H1 (cell line): ENCODE measurements at regions not wholly inside any gene's neighbourhood (a gene's known extent, or its start where the extent isn't known, plus 50 kb on each side); places are given as distances from the start of the nearest gene placed in this dataset.

Source experiments
- CTCF ChIA-PET: fragments of 300-600 bp; sonication (Branson Sonifier 250); formaldehyde crosslinking; loops from one replicate; lab custom pipeline; 2021; ENCODE audit not compliant: partially characterized antibody; lab: Charles Lee
- POLR2A ChIA-PET: fragments of 300-600 bp; sonication (Branson Sonifier 250); formaldehyde crosslinking; loops from one replicate; lab custom pipeline; 2021; ENCODE audit warnings: inconsistent platforms; ENCODE audit not compliant: partially characterized antibody; lab: Charles Lee
- DNase-seq, 2 experiments: peaks; one replicate each; pipeline versions ENCODE4 v3.0.0 to v3.0.0-alpha.2; 2010 to 2022; ENCODE audit warnings: low spot score in 2 of 2, low read depth in 1 of 2, mixed read lengths in 1 of 2
- FAIRE-seq: peaks from 2 replicates; lab custom pipeline; 2011; peaks lifted over from hg19 to GRCh38; lab: Jason Lieb, UNC
- H2AFZ ChIP-seq: 2 replicates; pipeline ENCODE4 v1.8.1; 2012; ENCODE audit warnings: low read length, inconsistent platforms
- H2AK5ac ChIP-seq: 2 replicates; pipeline ENCODE4 v1.6.1; 2013; ENCODE audit warnings: low read depth, low read length
- H2BK120ac ChIP-seq: replicated peaks from 2 replicates; pipeline ENCODE3; 2013; ENCODE audit warnings: low read depth, low read length, inconsistent platforms
- H2BK12ac ChIP-seq: 2 replicates; pipeline ENCODE4 v1.6.1; 2013; ENCODE audit warnings: low read depth, low read length
- H2BK15ac ChIP-seq: 2 replicates; pipeline ENCODE4 v1.6.1; 2013; ENCODE audit warnings: low read length
- H2BK20ac ChIP-seq: 2 replicates; pipeline ENCODE4 v1.6.1; 2013; ENCODE audit warnings: low read length
- H2BK5ac ChIP-seq: 2 replicates; pipeline ENCODE4 v1.6.1; 2013; ENCODE audit warnings: low read depth, low read length
- H3K14ac ChIP-seq: 2 replicates; pipeline ENCODE4 v1.6.1; 2013; ENCODE audit warnings: inconsistent platforms; ENCODE audit not compliant: insufficient read length
- H3K18ac ChIP-seq: 2 replicates; pipeline ENCODE4 v1.6.1; 2013; ENCODE audit warnings: low read length; ENCODE audit errors: extremely low read depth
- H3K23ac ChIP-seq: 2 replicates; pipeline ENCODE4 v1.6.1; 2013; ENCODE audit warnings: inconsistent platforms; ENCODE audit not compliant: insufficient read length
- H3K23me2 ChIP-seq: 2 replicates; pipeline ENCODE4 v1.6.1; 2013; ENCODE audit warnings: low read depth, low read length
- H3K27ac ChIP-seq: 2 replicates; pipeline ENCODE4 v1.6.1; 2011; ENCODE audit warnings: low read depth, low read length, inconsistent platforms
- H3K27me3 ChIP-seq, 4 experiments: replicated peaks in 1 of 4; 1 replicate in 1 of 4; 2 replicates in 3 of 4; pipeline versions ENCODE4 v1.6.1 to v1.8.1; 2011 to 2013; ENCODE audit warnings: low read length in 3 of 4, mild to moderate bottlenecking in 3 of 4, inconsistent platforms in 2 of 4, mixed read lengths in 2 of 4, moderate library complexity in 1 of 4; ENCODE audit not compliant: control insufficient read depth in 3 of 4, insufficient read depth in 3 of 4; ENCODE audit errors: extremely low read depth in 1 of 4
- H3K36me3 ChIP-seq, 4 experiments: 2 replicates each; pipeline versions ENCODE4 v1.6.1 to v1.8.1; 2011 to 2013; ENCODE audit warnings: mild to moderate bottlenecking in 4 of 4, low read length in 3 of 4, moderate library complexity in 2 of 4, control low read depth in 1 of 4, inconsistent platforms in 1 of 4; ENCODE audit not compliant: insufficient read depth in 4 of 4, control insufficient read depth in 2 of 4
- H3K4ac ChIP-seq: replicated peaks from 2 replicates; pipeline ENCODE3; 2013; ENCODE audit warnings: low read length, low read depth, mixed read lengths, inconsistent platforms; ENCODE audit not compliant: insufficient read length
- H3K4me1 ChIP-seq, 4 experiments: replicated peaks in 1 of 4; 1 replicate in 1 of 4; 2 replicates in 3 of 4; pipeline versions ENCODE4 v1.6.1 to v1.8.1; 2011 to 2013; ENCODE audit warnings: low read length in 3 of 4, inconsistent platforms in 2 of 4, mixed read lengths in 1 of 4; ENCODE audit not compliant: insufficient read depth in 4 of 4, control insufficient read depth in 3 of 4
- H3K4me2 ChIP-seq, 2 experiments: 2 replicates each; pipeline versions ENCODE4 v1.6.1 to v1.8.1; 2011 to 2013; ENCODE audit warnings: low read depth in 2 of 2, low read length in 2 of 2, control low read depth in 1 of 2, inconsistent platforms in 1 of 2, mild to moderate bottlenecking in 1 of 2; ENCODE audit not compliant: insufficient read depth in 1 of 2
- H3K4me3 ChIP-seq, 4 experiments: fragments of 200-600, 300-600 bp in 1 of 4; sonication (generic), shearing (Covaris generic), sonication (Bioruptor Twin) in 1 of 4; 2 replicates each; pipeline versions ENCODE4 v1.5.1 to v1.8.1; 2011 to 2016; ENCODE audit warnings: low read length in 4 of 4, low read depth in 3 of 4, control low read depth in 2 of 4, inconsistent platforms in 2 of 4, mild to moderate bottlenecking in 2 of 4, mixed read lengths in 1 of 4, moderate library complexity in 1 of 4; ENCODE audit not compliant: insufficient read depth in 2 of 4; ENCODE audit errors: extremely low read depth in 1 of 4
- H3K56ac ChIP-seq: replicated peaks from 2 replicates; pipeline ENCODE3; 2013; ENCODE audit warnings: low read depth, mild to moderate bottlenecking, mixed read lengths, low read length, inconsistent platforms; ENCODE audit not compliant: insufficient read length
- H3K79me1 ChIP-seq: 2 replicates; pipeline ENCODE4 v1.6.1; 2013; ENCODE audit warnings: low read depth, low read length, control low read depth
- H3K79me2 ChIP-seq, 2 experiments: 2 replicates each; pipeline versions ENCODE4 v1.6.1 to v1.8.1; 2012 to 2013; ENCODE audit warnings: low read length in 2 of 2, mild to moderate bottlenecking in 2 of 2, inconsistent platforms in 1 of 2; ENCODE audit not compliant: insufficient read depth in 2 of 2, control insufficient read depth in 1 of 2
- H3K9ac ChIP-seq, 4 experiments: replicated peaks in 1 of 4; 1 replicate in 1 of 4; 2 replicates in 3 of 4; pipeline versions ENCODE4 v1.6.1 to v1.8.1; 2011 to 2013; ENCODE audit warnings: low read depth in 3 of 4, low read length in 3 of 4, control low read depth in 2 of 4, mild to moderate bottlenecking in 2 of 4, moderate library complexity in 2 of 4, inconsistent platforms in 1 of 4; ENCODE audit errors: extremely low read depth in 1 of 4
- H3K9me3 ChIP-seq, 2 experiments: 2 replicates each; pipeline versions ENCODE4 v1.6.1 to v1.8.1; 2012 to 2013; ENCODE audit warnings: mild to moderate bottlenecking in 2 of 2, moderate library complexity in 2 of 2, control low read depth in 1 of 2, inconsistent platforms in 1 of 2, low read depth in 1 of 2, low read length in 1 of 2, mixed read lengths in 1 of 2; ENCODE audit not compliant: insufficient read depth in 2 of 2
- H4K20me1 ChIP-seq, 2 experiments: replicated peaks in 1 of 2; 2 replicates each; pipeline versions ENCODE3 to v1.8.1; 2011 to 2013; ENCODE audit warnings: inconsistent platforms in 2 of 2, low read length in 2 of 2, mild to moderate bottlenecking in 1 of 2; ENCODE audit not compliant: insufficient read depth in 2 of 2, control insufficient read depth in 1 of 2
- H4K5ac ChIP-seq: 2 replicates; pipeline ENCODE4 v1.6.1; 2013; ENCODE audit warnings: low read length, low read depth, mixed read lengths, inconsistent platforms; ENCODE audit not compliant: insufficient read length
- H4K8ac ChIP-seq: 2 replicates; pipeline ENCODE4 v1.8.0; 2013; ENCODE audit warnings: mild to moderate bottlenecking, moderate library complexity, low read length, inconsistent platforms; ENCODE audit not compliant: insufficient read depth; ENCODE audit errors: extremely low read depth
- H4K91ac ChIP-seq: replicated peaks from 2 replicates; pipeline ENCODE3; 2013; ENCODE audit warnings: low read length, mixed read lengths, inconsistent platforms; ENCODE audit not compliant: insufficient read length
- EGR1 ChIP-seq: IDR thresholded peaks from 2 replicates; pipeline ENCODE4 v1.6.1; 2011; ENCODE audit warnings: low read depth, low read length, borderline replicate concordance
- POLR2AphosphoS5 ChIP-seq: IDR thresholded peaks from 2 replicates; pipeline ENCODE4 v1.6.1; 2011; ENCODE audit warnings: low read depth, low read length
- SAP30 ChIP-seq: fragments of 300-600 bp; sonication (generic); IDR thresholded peaks from 2 replicates; pipeline ENCODE4 v1.7.1; 2012; ENCODE audit warnings: low read length, moderate library complexity, mild to moderate bottlenecking, inconsistent platforms; ENCODE audit not compliant: insufficient read depth, insufficient replicate concordance
- SIX5 ChIP-seq: IDR thresholded peaks from 2 replicates; pipeline ENCODE4 v1.6.1; 2011; ENCODE audit warnings: mild to moderate bottlenecking, low read depth, low read length
- SP2 ChIP-seq: IDR thresholded peaks from 2 replicates; pipeline ENCODE4 v1.6.1; 2012; ENCODE audit warnings: mild to moderate bottlenecking, low read length, inconsistent platforms
- SP4 ChIP-seq: IDR thresholded peaks from 2 replicates; pipeline ENCODE4 v1.6.1; 2012; ENCODE audit warnings: low read length, inconsistent platforms
- TAF1 ChIP-seq: IDR thresholded peaks from 2 replicates; pipeline ENCODE4 v1.6.1; 2011; ENCODE audit warnings: mild to moderate bottlenecking, low read depth, low read length
- TEAD4 ChIP-seq: IDR thresholded peaks from 2 replicates; pipeline ENCODE4 v1.6.1; 2012; ENCODE audit warnings: low read depth, low read length, inconsistent platforms, mixed read lengths
- YY1 ChIP-seq: IDR thresholded peaks from 2 replicates; pipeline ENCODE4 v1.6.1; 2011; ENCODE audit warnings: low read depth, mild to moderate bottlenecking, low read length
- WGBS, 2 experiments: shearing (Covaris generic) in 1 of 2; methylation state at CpG; one replicate each; pipeline versions ENCODE4 v1.1.6 to v1.1.7; 2013 to 2015; ENCODE audit warnings: low lambda C conversion rate in 2 of 2, mixed read lengths in 2 of 2, inconsistent platforms in 1 of 2, low coverage in 1 of 2, missing lambda C conversion rate in 1 of 2; ENCODE audit not compliant: insufficient replicate concordance in 2 of 2, insufficient coverage in 1 of 2, insufficient read length in 1 of 2; ENCODE audit errors: extremely low coverage in 1 of 2, missing lambda C conversion rate in 1 of 2; 5-methylcytosine and 5-hydroxymethylcytosine counted together

GRCh38 chr5:124995421-124995820, 249.0 kb upstream of the ZNF608 start:
- no peaks in the 10 kb centered on the region for H3K27me3 ChIP-seq
- no peak overlapping the region for H2BK120ac ChIP-seq
- H3K14ac ChIP-seq = no peak overlapping the region
- no peaks in the 10 kb centered on the region for H3K79me2 ChIP-seq
- H3K4me2 ChIP-seq = no peak overlapping the region
- H2BK15ac ChIP-seq = no peak overlapping the region
- no peaks in the 10 kb centered on the region for H3K23me2 ChIP-seq
- H4K8ac ChIP-seq = no peak overlapping the region
- TF ChIP-seq EGR1 (no peak), TEAD4 (no peak), SAP30 (no peak), YY1 (no peak), SP2 (no peak), SIX5 (no peak), SP4 (no peak), TAF1 (no peak), POLR2AphosphoS5 (no peak)
- TF ChIP-seq, all 59 proteins: peak for 0
- Histone ChIP-seq H4K20me1 (no peaks in the 10 kb centered on the region), H3K56ac (no peak overlapping the region), H2AFZ (no peak overlapping the region), H4K5ac (no peak overlapping the region), H2BK12ac (no peak overlapping the region), H2BK20ac (no peak overlapping the region), H3K9me3 (no peaks in the 10 kb centered on the region), H3K18ac (no peak overlapping the region; the same call in 1 of the 2 replicates), H3K36me3 (no peaks in the 10 kb centered on the region), H3K4me1 (peaks cover 0 to 12% (median 4%) of the 10 kb centered on the region in 4 experiments; a peak in 4 of 7 replicates), H3K79me1 (no peaks in the 10 kb centered on the region), H3K27ac (no peak overlapping the region), H2BK5ac (no peak overlapping the region), H2AK5ac (no peak overlapping the region), H3K9ac (no peak overlapping the region), H3K4ac (no peak overlapping the region), H3K4me3 (no peak overlapping the region), H3K23ac (no peak overlapping the region), H4K91ac (no peak overlapping the region)
- CTCF ChIA-PET = interaction anchor here (0.9 to 1.7 kb wide), 3 partner anchors 39 to 248 kb away, joined by 3 to 6 read pairs (median 3); no protein-coding TSS in a partner anchor
- WGBS, 2 experiments = 86% methylated on average over 4 of the region's 4 CpGs; no CpG with 5 or more reads in 1 of the 2 experiments
- DNase-seq = no peak
- no peak for FAIRE-seq
- POLR2A ChIA-PET = interaction anchor here (1.2 kb wide), 1 partner anchor 247 kb away, joined by 3 read pairs; no protein-coding TSS in a partner anchor
